ENCODE measurements at regions not wholly inside any gene's neighbourhood (a gene's known extent, or its start where the extent isn't known, plus 50 kb on each side); places are given as distances from the start of the nearest gene placed in this dataset.

GRCh38 chr10:61142987-61143386 lies 199.0 kb upstream of the RHOBTB1 start:
- no peak for TF ChIP-seq CTCF (IDR thresholded peaks at IDR 0.05)
- no peak for TF ChIP-seq POLR2A (IDR thresholded peaks at IDR 0.05)

Measured in uterus (tissue), 2 donors.